GM19397 (cell line): ENCODE measurements at regions not wholly inside any gene's neighbourhood (a gene's known extent, or its start where the extent isn't known, plus 50 kb on each side); places are given as distances from the start of the nearest gene placed in this dataset.

Experiments
- ATAC-seq: cut with Tn5 transposase; IDR thresholded peaks from one replicate; pipeline ENCODE4 v1.9.1; 2021; ENCODE audit warnings: mild to moderate bottlenecking, moderate library complexity; ENCODE audit not compliant: unreplicated experiment

DNA sequence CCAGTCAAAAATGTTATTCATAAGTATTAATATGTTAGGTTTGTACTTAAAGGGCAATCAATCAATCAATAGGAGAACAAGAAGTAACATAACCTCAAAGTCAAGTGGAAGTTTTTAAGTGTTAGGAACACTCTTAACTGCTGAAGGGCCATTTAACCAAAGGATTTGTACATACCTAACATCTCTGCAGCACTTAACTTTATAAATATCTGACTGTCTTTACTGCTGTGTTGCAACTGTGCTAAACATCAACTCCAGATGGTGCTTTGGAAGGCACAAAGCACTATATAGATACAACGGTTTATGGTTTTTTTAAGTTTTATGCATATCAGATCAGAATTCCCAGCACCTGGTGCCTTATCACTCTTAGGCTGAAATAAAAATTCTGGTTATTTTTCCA, 604.9 kb upstream of the PTGER4 start:
- no peak for ATAC-seq

DNA sequence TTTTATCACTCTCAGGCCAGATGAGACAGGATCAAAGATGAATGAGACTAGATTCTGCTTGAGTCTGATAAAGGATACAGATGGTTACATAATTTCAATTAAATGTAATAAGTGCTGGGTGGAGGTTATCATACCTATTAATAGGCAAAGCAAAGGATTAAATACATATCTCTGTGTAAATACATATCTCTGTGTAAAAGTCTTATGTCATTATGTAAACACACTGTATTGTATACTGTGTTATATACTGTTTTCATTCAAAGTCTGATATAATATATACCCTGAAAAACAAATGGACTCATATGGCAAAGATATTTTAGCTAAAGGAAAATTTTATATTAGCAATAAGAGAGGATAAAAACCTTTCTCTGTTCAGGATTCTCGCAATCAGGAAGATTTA, 605.8 kb upstream of the PTGER4 start:
- no peak for ATAC-seq

DNA sequence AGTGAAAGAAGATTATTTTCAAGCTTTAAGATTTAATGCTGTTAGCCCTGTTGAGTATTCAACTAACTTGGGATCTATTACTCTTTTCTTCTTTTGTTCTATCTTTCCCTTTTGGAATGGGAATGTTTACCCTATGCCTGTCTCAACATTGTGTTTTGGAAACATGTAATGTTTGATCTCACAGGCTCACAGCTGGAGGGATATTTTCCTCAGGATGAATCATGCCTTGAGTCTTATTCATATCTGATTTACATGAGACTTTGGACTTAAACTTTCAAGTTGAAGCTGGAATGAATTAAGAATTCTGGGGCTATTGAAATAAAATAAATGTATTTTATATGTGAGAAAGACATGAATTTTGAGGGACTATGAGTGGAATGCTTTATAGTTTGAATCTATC, 607.8 kb upstream of the PTGER4 start:
- no peak for ATAC-seq

DNA sequence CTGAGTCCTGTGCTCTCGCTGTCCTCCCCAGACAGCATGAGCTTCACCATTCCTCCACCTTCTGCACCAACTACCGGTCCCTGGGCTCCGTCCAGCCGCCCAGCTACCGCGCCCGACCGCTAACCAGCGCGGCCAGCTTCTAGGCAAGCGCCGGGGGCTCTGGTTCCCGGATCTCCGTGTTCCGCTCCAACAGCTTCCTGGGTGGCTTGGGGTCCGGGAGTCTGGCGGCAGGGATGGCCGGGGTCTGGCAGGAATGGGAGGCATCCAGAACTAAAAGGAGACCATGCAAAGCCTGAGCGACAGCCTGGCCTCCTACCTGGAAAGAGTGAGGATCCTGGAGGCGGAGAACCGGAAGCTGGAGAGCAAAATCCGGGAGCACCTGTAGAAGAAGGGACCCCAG, 613.1 kb upstream of the PTGER4 start:
- no peak for ATAC-seq

DNA sequence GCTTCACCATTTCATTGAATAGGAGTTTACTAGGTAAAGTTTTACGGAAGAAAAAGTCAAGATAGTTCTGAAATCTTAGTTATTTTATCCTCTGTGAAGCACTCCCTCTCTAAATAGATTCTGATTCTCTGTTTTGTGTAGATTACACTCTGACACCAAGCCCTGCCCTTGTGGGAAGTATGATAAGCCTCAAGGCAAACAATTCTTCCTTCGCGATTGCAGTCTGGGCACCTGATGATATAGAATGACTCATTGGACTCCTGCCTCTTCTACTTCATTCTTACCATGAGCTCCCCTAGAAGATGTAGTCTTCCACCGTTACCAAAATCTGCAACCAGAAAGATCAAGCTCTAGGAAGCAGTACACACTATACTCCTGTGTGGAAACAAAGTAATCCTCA, 626.9 kb upstream of the PTGER4 start:
- no peak for ATAC-seq

DNA sequence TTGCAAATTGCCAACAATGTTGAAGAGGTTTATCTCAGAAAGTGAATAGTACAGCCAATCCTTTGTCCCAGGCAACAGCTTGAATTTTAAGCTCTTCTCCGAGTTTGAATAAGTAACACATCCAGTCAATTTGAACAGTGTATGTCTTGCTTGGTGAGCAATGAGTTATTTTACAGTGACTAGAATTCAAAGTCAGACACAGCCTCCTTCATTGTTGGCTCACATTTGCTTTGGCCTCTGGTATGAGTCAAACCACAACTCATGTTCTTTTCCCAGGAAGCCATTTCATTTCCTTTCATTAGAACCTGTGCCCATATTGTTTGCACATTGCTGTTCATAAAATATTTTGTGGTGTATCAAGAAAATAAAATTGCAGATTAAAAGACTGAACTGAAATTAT, 622.0 kb upstream of the DAB2 start:
- no peak for ATAC-seq

DNA sequence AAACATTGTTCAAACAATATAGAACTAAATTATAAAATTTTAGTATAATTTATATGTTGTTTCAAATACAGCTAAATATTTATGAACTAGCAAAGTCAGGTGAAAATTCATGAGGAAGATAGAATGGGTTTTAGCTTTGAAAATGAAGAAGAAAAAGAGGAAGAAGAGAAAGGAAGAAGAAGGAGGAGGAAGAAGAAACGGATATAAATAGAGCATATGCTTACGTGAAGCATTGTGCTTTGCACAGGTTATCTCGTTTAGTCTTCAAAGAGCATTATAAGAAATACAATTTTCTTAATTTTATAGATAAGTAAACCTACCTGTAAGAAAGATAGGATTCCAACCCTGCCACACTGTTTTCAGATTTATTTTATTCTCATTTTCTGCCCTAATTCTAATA, 620.6 kb upstream of the DAB2 start:
- ATAC-seq: no peak

DNA sequence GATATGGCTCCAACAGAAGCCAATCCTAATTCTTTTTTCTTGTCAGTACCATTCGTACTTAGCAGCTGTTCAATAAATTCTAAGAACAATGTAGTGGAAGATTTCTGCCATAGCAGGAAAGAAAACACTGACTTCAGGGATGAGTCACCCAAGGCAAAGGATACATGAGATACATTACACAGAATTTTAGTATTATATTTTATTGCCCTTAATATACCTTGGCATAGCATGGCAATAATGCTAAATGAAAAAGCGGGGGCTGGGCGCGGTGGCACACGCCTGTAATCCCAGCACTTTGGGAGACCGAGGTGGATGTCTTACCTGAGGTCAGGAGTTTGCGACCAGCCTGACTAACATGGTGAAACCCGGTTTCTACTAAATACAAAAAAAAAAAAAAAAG, 619.1 kb upstream of the DAB2 start:
- no peak for ATAC-seq

DNA sequence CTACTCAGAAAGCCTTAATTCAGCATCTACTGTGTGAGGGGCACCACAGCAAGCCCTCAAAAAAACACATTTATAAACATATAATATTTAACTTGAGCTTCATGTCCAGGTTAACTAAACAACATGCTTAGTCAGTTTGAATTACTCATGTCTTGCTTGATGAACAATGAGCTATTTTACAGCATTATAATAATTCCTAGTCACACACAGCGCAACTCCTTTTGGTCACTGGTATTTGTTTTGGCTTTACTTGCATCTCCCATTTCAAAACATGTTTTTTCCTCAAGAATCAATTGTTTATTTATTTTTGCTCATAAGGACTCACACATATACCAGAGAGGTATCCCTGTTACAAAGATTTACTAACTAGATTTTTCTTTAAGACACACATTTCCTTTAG, 616.7 kb upstream of the DAB2 start:
- ATAC-seq: no peak

DNA sequence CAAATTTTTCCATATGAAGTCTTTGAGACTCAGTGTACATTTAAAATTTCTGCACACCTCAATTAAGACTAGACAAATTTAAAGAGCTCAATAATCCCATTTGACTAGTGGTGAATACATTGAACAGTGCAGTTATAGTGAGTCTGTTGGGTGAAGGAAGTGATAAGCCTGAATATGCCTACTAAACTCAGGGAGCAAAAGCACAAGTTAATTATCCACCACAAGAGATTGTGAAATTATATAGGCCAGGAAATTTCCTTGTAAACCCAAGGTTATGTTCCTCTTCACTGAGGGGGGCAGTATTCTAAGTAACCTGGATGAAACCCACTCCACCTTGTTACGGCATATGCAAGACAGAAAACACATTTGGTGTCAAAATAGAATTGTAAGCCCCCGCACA, 612.9 kb upstream of the DAB2 start:
- no peak for ATAC-seq

DNA sequence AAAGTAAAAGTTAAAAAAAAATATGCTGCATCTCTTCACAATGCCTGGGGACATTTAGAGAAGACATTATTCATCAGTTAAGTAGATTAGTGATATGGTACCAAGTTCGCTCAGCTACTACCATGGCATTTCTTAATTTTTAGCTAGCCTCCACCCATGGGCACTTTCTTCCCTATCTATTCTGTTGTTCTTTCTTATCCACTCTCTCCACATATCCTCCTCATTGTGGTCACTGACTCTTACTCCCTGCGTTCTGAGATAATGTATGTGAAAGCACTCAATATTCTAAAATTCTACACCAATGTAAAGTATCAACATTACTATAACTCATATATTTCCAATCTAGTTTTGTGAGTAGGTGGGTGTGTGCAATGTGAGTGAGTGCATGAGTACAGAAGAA, 609.7 kb upstream of the DAB2 start:
- ATAC-seq: no peak

DNA sequence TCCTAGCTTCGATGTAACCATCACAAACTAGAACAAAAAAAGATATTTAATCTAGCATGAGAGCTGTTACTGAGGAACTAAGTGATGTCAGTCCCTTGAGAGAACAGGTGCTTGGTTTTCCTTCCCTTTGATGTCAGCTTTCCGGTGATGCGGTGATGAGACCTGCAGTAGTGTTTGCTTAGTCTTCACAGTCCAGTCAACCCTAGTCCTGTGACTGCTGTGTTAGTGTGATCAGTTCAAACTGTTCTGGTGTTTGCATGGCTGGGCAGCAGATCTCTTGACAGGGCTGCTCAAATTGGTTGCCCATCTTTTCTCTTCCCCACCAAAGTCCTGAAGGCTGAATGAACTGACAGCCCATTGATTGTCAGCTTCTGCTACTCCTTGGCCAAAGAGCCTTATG, 608.6 kb upstream of the DAB2 start:
- peak; percentile 98 for ATAC-seq

DNA sequence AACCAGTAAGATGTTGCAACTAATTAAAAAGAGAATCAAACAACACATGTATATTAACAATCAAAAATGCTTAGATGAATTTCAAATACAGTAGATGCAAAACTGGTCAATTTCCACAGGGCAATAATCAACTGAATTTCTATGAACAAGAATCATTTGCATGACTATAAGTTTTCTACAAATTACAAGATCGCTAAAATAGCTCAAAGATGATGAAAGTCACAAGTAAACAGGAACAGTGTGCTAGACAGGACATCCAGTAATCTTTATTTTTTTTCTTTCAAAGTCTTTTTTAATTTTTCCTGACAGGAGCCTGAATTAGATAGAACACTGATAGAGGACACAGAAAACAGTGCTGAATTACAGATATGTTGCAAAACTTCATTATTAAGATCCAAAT, 608.2 kb upstream of the DAB2 start:
- no peak for ATAC-seq

DNA sequence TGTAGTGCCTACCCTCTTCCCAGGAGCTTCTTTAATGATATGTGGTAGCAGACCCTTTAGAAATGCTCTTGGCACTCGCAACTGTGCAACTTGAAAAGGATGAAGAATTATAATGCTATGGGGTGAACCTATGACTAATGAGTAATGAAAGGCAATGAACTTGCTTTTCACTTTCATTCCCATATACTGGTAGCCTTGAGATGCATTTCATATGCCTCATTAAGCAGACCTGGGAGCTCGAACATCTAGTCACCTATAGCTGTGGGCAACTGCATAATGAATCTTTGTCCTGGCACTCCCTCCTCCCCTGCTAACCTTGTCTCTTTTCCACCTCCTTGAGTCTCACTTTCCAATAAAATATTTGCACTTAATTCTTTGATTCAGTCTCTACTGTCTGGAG, 605.9 kb upstream of the DAB2 start:
- no peak for ATAC-seq

DNA sequence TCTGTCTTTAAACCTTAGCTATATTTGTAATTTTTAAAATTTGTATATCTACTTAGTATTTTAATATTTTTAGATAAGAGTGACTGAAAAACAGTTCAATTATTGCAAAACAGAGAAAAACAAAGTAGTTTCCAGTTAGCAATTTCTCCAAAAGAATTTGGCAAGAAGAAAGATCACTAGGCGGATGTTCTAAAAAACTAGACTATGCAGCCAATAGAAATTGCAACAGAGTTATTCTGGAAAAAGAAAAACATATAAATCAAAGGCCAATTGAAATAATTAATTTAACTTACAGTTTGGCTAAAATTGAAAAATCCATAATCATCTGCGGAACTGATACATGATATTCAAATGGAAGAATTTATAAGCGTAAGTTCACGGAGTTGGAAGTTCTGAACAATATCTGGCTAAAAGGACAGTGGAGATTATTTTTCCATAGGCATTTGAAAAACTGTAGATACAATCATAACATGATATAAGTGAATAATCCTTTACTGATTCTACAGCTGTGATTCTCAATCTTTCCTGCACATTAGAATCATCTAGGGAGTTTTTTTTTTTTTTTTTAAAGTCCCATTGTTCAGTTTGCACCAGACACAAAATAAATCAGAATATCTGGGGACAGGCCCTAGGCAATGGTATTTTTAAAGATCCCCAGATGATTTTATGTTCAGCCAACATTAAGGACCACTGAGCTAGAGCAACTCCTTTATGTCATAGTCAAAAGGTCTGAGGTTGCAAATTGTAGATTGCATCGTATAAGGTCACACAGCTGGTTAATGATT, 605.1 kb upstream of the DAB2 start:
- no peak for ATAC-seq

DNA sequence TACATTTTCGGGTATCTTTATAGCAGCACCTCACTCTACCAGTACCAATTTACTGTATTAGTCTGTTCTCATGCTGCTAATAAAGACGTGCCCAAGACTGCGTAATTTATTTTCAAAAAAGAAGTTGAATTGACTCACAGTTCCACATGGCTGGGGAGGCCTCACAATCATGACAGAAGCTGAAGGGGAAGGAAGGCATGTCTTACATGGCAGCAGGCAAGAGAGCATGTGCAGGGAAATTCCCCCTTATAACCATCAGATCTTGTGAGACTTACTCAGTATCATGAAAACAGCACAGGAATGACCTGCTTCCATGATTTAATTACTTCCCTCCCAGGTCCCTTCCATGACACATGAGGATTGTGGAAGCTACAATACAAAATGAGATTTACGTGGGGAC, 602.6 kb upstream of the DAB2 start:
- ATAC-seq: no peak

DNA sequence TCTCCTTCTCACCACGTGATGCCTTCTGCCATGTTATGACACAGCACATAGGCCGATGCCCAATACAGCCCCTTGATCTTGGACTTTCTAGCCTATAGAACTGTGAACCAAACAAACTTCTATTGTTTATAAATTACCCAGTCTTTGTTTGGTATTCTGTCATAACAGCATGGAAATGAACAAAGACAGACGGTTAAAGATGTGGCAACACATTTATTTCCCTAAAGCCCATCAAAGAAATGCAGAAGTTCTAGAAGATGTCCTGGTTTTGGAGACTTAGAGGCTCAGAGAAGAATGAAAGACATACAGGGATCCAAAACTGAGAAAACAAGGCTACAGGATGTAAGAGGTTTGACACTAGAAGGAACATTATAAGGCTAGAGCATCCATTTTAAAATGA, 600.8 kb upstream of the DAB2 start:
- no peak for ATAC-seq

DNA sequence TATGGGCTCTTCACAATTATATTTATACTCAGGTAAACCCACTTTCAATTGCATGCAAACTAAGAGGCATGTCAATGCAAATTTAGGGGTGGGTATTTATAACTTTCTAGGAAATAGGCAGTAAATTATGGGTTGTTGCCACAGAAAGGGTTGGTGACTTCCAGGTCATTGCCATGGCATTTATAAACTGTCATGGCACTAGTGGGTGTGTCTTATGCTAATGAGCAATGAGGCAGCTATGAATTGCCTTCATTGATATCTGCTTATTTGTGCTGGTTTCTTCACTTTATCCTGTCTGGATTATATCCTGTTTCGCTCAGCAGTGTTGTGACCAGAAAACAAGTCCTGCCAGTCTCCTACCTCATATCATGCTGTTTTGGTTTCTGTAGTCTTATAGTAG, 597.3 kb upstream of the DAB2 start:
- no peak for ATAC-seq

DNA sequence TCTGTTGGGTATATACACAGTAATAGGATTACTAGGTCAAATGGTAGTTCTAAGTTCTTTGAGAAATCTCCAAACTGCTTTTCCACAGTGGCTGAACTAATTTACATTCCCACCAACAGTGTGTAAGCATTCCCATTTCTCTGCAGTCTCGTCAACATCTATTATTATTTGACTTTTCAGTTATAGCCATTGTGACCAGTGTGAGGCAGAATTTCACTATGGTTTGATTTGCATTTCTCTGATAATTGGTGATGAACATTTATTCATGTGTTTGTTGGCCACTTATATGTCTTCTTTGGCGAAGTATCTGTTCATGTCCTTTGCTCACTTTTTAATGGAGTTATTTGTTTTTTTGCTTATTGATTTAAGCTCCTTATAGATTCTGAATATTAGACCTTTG, 596.2 kb upstream of the DAB2 start:
- no peak for ATAC-seq

DNA sequence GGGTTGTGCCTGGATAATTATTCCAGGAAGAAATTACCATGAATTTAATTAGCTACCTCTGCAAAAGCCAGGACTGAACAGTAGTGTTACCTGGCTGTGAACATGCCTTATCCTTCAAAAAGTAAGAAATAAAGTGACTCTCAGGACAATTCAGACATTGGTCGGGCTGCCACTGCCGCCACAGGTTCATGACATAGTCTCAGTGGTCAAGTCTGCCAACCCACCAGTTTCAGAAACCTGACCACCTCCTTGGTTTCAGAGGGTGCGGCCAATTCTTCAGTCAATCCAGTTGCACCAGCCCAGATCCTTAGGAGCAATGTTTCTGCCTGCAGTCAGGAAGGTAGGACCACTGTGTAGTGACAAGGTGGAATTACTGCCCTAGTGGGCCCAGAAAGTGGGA, 593.1 kb upstream of the DAB2 start:
- ATAC-seq: no peak

DNA sequence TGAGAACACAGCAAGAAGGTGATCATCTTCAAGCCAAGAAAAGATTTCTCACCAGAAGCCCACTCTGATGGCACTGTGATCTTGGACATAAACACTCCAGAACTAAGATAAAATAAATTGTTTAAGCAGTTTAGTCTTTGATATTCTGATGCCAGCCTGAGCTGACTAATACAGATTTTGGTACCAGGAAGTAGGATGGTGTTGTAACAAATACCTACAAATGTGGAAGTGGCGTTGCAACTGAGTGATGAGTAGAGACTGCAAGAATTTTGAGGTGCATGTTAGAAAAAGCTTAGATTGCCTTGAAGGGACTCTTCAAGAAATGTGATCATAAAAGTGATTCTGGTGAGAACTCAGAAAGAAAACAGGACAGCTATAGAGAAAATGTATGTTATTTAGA, 592.4 kb upstream of the DAB2 start:
- ATAC-seq: no peak

DNA sequence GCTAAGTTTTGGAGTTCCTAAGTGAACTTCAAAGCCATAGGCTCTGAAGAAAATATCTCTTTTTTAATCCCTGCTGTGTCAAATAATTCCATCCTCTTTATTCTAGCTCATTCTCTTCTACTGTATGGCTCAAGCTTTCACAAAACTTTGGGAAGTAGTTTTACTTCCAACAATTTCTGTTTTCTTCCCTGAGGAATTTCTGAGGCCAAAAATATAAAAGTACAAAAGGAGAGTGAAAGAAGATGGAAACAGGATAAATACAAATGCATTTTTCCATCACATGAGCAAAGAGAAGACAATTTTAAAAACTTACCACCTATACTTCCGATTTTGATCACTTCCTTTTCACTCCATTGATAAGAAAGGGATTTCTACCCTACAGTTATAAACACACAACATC, 585.7 kb upstream of the DAB2 start:
- no peak for ATAC-seq

DNA sequence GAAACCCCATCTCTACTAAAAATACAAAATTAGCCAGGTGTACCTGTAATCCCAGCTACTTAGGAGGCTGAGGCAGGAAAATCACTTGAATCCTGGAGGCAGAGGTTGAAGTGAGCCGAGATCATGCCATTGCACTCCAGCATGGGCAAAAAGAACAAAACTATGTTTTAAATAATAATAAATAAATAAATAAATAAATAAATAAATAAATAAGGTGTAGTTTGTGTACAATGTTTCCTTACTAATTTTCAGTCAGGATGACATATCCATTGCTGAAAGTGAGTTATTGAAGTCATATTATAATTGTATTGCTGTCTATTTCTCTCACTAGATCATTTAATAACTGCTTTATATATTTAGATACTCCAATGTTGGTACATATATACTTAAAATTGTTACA, 581.5 kb upstream of the DAB2 start:
- no peak for ATAC-seq
